VCaP (cell line): ENCODE measurements at regions not wholly inside any gene's neighbourhood (a gene's known extent, or its start where the extent isn't known, plus 50 kb on each side); places are given as distances from the start of the nearest gene placed in this dataset.

Experiments
- H3K27ac ChIP-seq: fragments of 450-650 bp; 2 replicates; pipeline ENCODE4 v1.5.1; 2017
- TF ChIP-seq, protein P1 (sequence below): fragments of 450-650 bp; conservative IDR thresholded peaks from 2 replicates; pipeline ENCODE4 v1.5.1; 2017; ENCODE audit warnings: mild to moderate bottlenecking, moderate library complexity

- peak overlapping the region; percentile 42 for H3K27ac ChIP-seq
- TF ChIP-seq, protein P1, sequence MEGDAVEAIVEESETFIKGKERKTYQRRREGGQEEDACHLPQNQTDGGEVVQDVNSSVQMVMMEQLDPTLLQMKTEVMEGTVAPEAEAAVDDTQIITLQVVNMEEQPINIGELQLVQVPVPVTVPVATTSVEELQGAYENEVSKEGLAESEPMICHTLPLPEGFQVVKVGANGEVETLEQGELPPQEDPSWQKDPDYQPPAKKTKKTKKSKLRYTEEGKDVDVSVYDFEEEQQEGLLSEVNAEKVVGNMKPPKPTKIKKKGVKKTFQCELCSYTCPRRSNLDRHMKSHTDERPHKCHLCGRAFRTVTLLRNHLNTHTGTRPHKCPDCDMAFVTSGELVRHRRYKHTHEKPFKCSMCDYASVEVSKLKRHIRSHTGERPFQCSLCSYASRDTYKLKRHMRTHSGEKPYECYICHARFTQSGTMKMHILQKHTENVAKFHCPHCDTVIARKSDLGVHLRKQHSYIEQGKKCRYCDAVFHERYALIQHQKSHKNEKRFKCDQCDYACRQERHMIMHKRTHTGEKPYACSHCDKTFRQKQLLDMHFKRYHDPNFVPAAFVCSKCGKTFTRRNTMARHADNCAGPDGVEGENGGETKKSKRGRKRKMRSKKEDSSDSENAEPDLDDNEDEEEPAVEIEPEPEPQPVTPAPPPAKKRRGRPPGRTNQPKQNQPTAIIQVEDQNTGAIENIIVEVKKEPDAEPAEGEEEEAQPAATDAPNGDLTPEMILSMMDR = no peak
Measured at GRCh38 chr6:50936277-50936681, 117.6 kb downstream of the TFAP2B start.

DNA sequence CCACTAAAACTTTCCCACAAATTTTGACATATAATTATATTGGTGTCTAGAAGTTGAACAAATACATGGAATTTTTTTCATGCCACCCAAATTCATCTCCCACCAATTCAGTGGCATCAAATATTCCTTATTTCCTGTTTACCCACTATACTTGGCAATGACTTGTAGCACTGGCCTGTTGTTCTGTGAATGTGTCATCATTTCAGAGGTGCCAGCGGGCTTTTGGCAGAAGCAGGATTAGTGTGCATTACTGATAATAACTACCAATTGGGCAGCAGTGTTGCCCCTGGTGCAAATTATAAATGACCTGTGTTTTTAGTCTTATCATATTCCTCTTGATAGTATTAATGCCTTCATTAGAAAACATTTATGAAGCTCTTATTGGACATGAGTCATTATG lies 121.3 kb downstream of the TFAP2B start:
- H3K27ac ChIP-seq = no peak overlapping the region
- TF ChIP-seq, protein P1 = no peak

GRCh38 chr6:50945789-50946188 lies 127.1 kb downstream of the TFAP2B start:
- TF ChIP-seq, protein P1 = no peak

GRCh38 chr6:50952092-50952907 lies 133.6 kb downstream of the TFAP2B start:
- TF ChIP-seq, protein P1 = no peak
- H3K27ac ChIP-seq = no peak overlapping the region

More at GRCh38 chr6:50945789-50946188, 127.1 kb downstream of the TFAP2B start:
- no peak overlapping the region for H3K27ac ChIP-seq

GRCh38 chr6:50956014-50956413 lies 137.3 kb downstream of the TFAP2B start:
- no peak overlapping the region for H3K27ac ChIP-seq
- TF ChIP-seq, protein P1 = no peak

GRCh38 chr6:50958148-50958697 lies 139.6 kb downstream of the TFAP2B start:
- no peak overlapping the region for H3K27ac ChIP-seq
- TF ChIP-seq, protein P1 = no peak

DNA sequence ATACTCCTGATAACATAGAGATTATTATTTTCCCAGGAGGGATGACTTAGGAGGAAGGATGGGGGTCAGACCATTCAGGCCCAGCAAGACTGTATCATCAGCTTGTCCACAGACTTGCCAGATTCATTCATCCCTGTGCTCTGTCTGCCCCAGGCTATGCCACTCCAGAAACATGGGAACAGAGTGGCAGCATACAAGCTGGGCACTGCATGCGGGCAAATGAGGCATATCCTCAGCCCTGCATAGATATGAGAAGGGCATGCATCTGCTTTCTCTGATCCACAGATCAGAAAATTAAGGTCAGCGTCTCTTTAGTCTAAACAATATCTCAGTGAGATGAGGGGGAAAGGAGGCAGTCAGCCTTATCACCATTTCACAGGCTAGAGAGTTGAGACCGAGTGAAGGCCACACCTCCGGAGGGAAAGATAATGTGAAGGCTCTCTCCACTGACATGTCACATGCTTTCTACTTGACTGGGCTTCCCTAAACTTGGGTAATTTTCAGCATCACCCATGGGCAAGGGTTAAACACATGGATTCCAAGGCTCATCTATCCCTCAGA lies 140.5 kb downstream of the TFAP2B start:
- TF ChIP-seq, protein P1 = no peak

More for the DNA sequence above, 140.5 kb downstream of the TFAP2B start:
- H3K27ac ChIP-seq = no peak overlapping the region
